Upper lobe of left lung (tissue), 4 donors: ENCODE measurements at regions not wholly inside any gene's neighbourhood (a gene's known extent, or its start where the extent isn't known, plus 50 kb on each side); places are given as distances from the start of the nearest gene placed in this dataset.

Source experiments
- EP300 ChIP-seq, 4 donors: sonication (generic); formaldehyde crosslinking; IDR thresholded peaks; one replicate each; pipeline ENCODE4 v1.5.1; 2017; ENCODE audit warnings: antibody characterized with exemption in 4 of 4, control low read depth in 2 of 4
- POLR2A ChIP-seq, 4 donors: fragments of 450-650 bp; IDR thresholded peaks; one replicate each; pipeline ENCODE4 v1.5.1; 2016 to 2017; ENCODE audit warnings: antibody characterized with exemption in 4 of 4, mild to moderate bottlenecking in 2 of 4
- POLR2AphosphoS5 ChIP-seq, 2 donors: sonication (generic); formaldehyde crosslinking; IDR thresholded peaks; one replicate each; pipeline ENCODE4 v1.5.1; 2017; ENCODE audit warnings: antibody characterized with exemption in 2 of 2
- TF ChIP-seq, protein P1 (sequence below), 6 experiments: fragments of 450-650 bp in 4 of 6; fragments of 200-600 bp in 2 of 6; sonication (generic) in 2 of 6; IDR thresholded peaks; one replicate each; pipeline ENCODE4 v1.5.1; 2016 to 2019; ENCODE audit warnings: antibody characterized with exemption in 6 of 6

DNA sequence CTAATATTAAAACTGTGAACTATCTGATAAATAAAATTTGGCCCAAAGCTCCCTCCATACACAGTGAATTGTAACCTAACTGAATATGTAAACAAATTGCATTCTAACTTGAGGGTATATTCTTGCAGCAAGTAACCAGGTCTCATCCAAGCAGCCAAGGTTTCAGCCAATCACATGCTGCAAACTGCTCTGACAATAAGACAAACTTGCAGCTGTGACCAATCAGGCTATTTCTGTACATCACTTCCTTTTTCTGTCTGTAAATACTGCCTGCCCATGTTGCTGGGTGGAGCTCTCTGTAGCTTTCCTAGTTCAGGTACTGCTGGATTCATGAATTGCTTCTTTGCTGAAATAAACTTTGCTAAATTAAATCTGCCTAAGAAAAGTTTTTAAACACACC, 499.0 kb downstream of the GALC start:
- TF ChIP-seq, protein P1, sequence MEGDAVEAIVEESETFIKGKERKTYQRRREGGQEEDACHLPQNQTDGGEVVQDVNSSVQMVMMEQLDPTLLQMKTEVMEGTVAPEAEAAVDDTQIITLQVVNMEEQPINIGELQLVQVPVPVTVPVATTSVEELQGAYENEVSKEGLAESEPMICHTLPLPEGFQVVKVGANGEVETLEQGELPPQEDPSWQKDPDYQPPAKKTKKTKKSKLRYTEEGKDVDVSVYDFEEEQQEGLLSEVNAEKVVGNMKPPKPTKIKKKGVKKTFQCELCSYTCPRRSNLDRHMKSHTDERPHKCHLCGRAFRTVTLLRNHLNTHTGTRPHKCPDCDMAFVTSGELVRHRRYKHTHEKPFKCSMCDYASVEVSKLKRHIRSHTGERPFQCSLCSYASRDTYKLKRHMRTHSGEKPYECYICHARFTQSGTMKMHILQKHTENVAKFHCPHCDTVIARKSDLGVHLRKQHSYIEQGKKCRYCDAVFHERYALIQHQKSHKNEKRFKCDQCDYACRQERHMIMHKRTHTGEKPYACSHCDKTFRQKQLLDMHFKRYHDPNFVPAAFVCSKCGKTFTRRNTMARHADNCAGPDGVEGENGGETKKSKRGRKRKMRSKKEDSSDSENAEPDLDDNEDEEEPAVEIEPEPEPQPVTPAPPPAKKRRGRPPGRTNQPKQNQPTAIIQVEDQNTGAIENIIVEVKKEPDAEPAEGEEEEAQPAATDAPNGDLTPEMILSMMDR (IDR thresholded peaks at IDR 0.05), result no peak
- TF ChIP-seq EP300 (IDR thresholded peaks at IDR 0.05), result no peak
- TF ChIP-seq POLR2A (IDR thresholded peaks at IDR 0.05), result no peak
- TF ChIP-seq POLR2AphosphoS5 (IDR thresholded peaks at IDR 0.05), result no peak
